Uterus (tissue), 2 donors: ENCODE measurements at regions not wholly inside any gene's neighbourhood (a gene's known extent, or its start where the extent isn't known, plus 50 kb on each side); places are given as distances from the start of the nearest gene placed in this dataset.

ENCODE experiments used
- POLR2A ChIP-seq, 2 donors: fragments of 450-650 bp; IDR thresholded peaks; one replicate each; pipeline ENCODE4 v1.6.1; 2016; ENCODE audit warnings: antibody characterized with exemption in 2 of 2, mild to moderate bottlenecking in 1 of 2, moderate library complexity in 1 of 2
- TF ChIP-seq, protein P1 (sequence below), 4 experiments: fragments of 200-600 bp in 2 of 4; fragments of 450-650 bp in 2 of 4; sonication (generic) in 2 of 4; IDR thresholded peaks; one replicate each; pipeline ENCODE4 v1.5.1; 2016 to 2019; ENCODE audit warnings: antibody characterized with exemption in 4 of 4, mild to moderate bottlenecking in 2 of 4, moderate library complexity in 1 of 4

DNA sequence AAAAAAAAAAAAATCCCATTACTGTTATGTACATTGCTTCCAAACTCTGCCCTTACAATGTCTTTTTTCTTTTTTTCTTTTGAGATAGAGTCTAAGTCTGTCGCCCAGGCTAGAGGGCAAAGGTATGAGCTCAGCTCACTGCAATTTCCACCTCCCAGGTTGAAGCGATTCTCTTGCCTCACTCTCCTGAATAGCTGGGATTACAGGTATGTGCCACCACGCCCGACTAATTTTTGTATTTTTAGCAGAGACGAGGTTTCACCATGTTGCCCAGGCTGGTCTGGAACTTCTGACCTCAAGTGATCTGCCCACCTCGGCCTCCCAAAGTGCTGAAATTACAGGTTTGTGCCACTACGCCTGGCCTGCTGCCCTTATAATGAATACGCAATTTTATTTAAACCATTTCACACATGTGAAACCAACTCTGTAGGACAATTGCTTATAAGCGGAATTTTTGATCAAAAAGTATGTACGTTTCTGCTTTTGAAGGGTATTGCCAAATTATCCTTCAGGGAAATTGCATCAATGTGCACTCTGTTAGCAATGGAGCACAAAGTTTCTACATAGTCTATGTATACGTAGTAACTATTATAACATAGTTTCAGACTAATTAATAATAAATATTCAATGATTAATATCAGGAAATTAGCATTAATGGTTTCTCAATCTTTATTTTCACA, 55.7 kb upstream of the ACTR3 start:
- TF ChIP-seq, protein P1, sequence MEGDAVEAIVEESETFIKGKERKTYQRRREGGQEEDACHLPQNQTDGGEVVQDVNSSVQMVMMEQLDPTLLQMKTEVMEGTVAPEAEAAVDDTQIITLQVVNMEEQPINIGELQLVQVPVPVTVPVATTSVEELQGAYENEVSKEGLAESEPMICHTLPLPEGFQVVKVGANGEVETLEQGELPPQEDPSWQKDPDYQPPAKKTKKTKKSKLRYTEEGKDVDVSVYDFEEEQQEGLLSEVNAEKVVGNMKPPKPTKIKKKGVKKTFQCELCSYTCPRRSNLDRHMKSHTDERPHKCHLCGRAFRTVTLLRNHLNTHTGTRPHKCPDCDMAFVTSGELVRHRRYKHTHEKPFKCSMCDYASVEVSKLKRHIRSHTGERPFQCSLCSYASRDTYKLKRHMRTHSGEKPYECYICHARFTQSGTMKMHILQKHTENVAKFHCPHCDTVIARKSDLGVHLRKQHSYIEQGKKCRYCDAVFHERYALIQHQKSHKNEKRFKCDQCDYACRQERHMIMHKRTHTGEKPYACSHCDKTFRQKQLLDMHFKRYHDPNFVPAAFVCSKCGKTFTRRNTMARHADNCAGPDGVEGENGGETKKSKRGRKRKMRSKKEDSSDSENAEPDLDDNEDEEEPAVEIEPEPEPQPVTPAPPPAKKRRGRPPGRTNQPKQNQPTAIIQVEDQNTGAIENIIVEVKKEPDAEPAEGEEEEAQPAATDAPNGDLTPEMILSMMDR (IDR thresholded peaks at IDR 0.05): no peak
- no peak for TF ChIP-seq POLR2A (IDR thresholded peaks at IDR 0.05)
